SK-N-DZ (cell line): ENCODE measurements at regions not wholly inside any gene's neighbourhood (a gene's known extent, or its start where the extent isn't known, plus 50 kb on each side); places are given as distances from the start of the nearest gene placed in this dataset.

Source experiments
- DNase-seq: peaks from one replicate; pipeline ENCODE4 v3.0.0-alpha.2; 2015; ENCODE audit warnings: low spot score

- no peak for DNase-seq
These were observed 231.3 kb upstream of the DAB1 start for GRCh38 chr1:57655161-57655560.

- no peak for DNase-seq
These were observed 220.8 kb upstream of the DAB1 start for GRCh38 chr1:57644667-57645066.

- no peak for DNase-seq
These were observed 214.4 kb upstream of the DAB1 start for GRCh38 chr1:57638239-57638638.

- no peak for DNase-seq
These were observed 213.3 kb upstream of the DAB1 start for GRCh38 chr1:57637155-57637554.

- no peak for DNase-seq
These were observed 210.0 kb upstream of the DAB1 start for GRCh38 chr1:57633881-57634280.

- DNase-seq: no peak
These were observed 209.2 kb upstream of the DAB1 start for GRCh38 chr1:57633056-57633455.

- no peak for DNase-seq
These were observed 208.5 kb upstream of the DAB1 start for GRCh38 chr1:57632401-57632800.

- DNase-seq: no peak
These were observed 203.8 kb upstream of the DAB1 start for GRCh38 chr1:57627612-57628011.

- no peak for DNase-seq
These were observed 200.1 kb upstream of the DAB1 start for GRCh38 chr1:57623791-57624538.

GRCh38 chr1:57623039-57623790 is 199.4 kb upstream of the DAB1 start:
- no peak for DNase-seq

GRCh38 chr1:57621776-57622175 is 197.9 kb upstream of the DAB1 start:
- no peak for DNase-seq

- peak; percentile 7 for DNase-seq
These were observed 196.7 kb upstream of the DAB1 start for GRCh38 chr1:57620605-57621004.

- DNase-seq: no peak
These were observed 193.1 kb upstream of the DAB1 start for GRCh38 chr1:57616921-57617320.

GRCh38 chr1:57615956-57616355 is 192.1 kb upstream of the DAB1 start:
- no peak for DNase-seq

GRCh38 chr1:57612833-57613232 is 189.0 kb upstream of the DAB1 start:
- DNase-seq: no peak

GRCh38 chr1:57605933-57606332 is 182.1 kb upstream of the DAB1 start:
- no peak for DNase-seq

GRCh38 chr1:57603696-57604095 is 179.8 kb upstream of the DAB1 start:
- no peak for DNase-seq

- no peak for DNase-seq
These were observed 176.6 kb upstream of the DAB1 start for GRCh38 chr1:57600424-57600823.

GRCh38 chr1:57599236-57599994 is 175.6 kb upstream of the DAB1 start:
- no peak for DNase-seq

- no peak for DNase-seq
These were observed 173.2 kb upstream of the DAB1 start for GRCh38 chr1:57597036-57597435.

GRCh38 chr1:57594002-57594401 is 170.1 kb upstream of the DAB1 start:
- no peak for DNase-seq

GRCh38 chr1:57591842-57592241 is 168.0 kb upstream of the DAB1 start:
- DNase-seq: no peak
